Activated CD4-positive, alpha-beta T cell treated with anti-CD3 and anti-CD28 coated beads, Interleukin-2, amount 50 U/mL, for 24 hours (primary cell): ENCODE measurements at regions not wholly inside any gene's neighbourhood (a gene's known extent, or its start where the extent isn't known, plus 50 kb on each side); places are given as distances from the start of the nearest gene placed in this dataset.

ENCODE experiments used
- DNase-seq, 2 donors: peaks; one replicate each; pipeline ENCODE4 v3.0.0-alpha.2; 2020; ENCODE audit warnings: low read depth in 1 of 2, low spot score in 1 of 2

- no peak for DNase-seq
Observed at GRCh38 chr4:18816228-18816895, 794.8 kb upstream of the LCORL start.

GRCh38 chr4:18815779-18816173, 794.2 kb upstream of the LCORL start:
- DNase-seq = no peak

GRCh38 chr4:18815081-18815778, 793.7 kb upstream of the LCORL start:
- no peak for DNase-seq

- DNase-seq = no peak
Observed at GRCh38 chr4:18813771-18814170, 792.2 kb upstream of the LCORL start.

GRCh38 chr4:18813055-18813454, 791.5 kb upstream of the LCORL start:
- no peak for DNase-seq

- DNase-seq = no peak
Observed at GRCh38 chr4:18803781-18804180, 782.2 kb upstream of the LCORL start.

GRCh38 chr4:18798123-18798522, 776.6 kb upstream of the LCORL start:
- DNase-seq = no peak

GRCh38 chr4:18795794-18796193, 774.2 kb upstream of the LCORL start:
- no peak for DNase-seq

- DNase-seq = no peak
Observed at GRCh38 chr4:18777190-18777930, 755.8 kb upstream of the LCORL start.

GRCh38 chr4:18767921-18768320, 746.4 kb upstream of the LCORL start:
- no peak for DNase-seq

- no peak for DNase-seq
Observed at GRCh38 chr4:18756671-18757070, 735.1 kb upstream of the LCORL start.

- no peak for DNase-seq
Observed at GRCh38 chr4:18754180-18754579, 732.6 kb upstream of the LCORL start.

- DNase-seq = no peak
Observed at GRCh38 chr4:18751083-18751482, 729.5 kb upstream of the LCORL start.

GRCh38 chr4:18749391-18749790, 727.8 kb upstream of the LCORL start:
- no peak for DNase-seq

- DNase-seq = no peak
Observed at GRCh38 chr4:18736551-18736950, 715.0 kb upstream of the LCORL start.

- DNase-seq = no peak
Observed at GRCh38 chr4:18735740-18736268, 714.2 kb upstream of the LCORL start.

GRCh38 chr4:18734405-18734804, 712.9 kb upstream of the LCORL start:
- DNase-seq = no peak

- no peak for DNase-seq
Observed at GRCh38 chr4:18733961-18734360, 712.4 kb upstream of the LCORL start.

- no peak for DNase-seq
Observed at GRCh38 chr4:18722748-18723191, 701.2 kb upstream of the LCORL start.

GRCh38 chr4:18698119-18698883, 676.7 kb upstream of the LCORL start:
- no peak for DNase-seq
